T-helper 17 cell (primary cell): ENCODE measurements at regions not wholly inside any gene's neighbourhood (a gene's known extent, or its start where the extent isn't known, plus 50 kb on each side); places are given as distances from the start of the nearest gene placed in this dataset.

Experiments
- ATAC-seq: fragments of 150-1000 bp; cut with Tn5 transposase; 2 replicates; pipeline ENCODE4 v1.10.0; 2021; ENCODE audit warnings: mild to moderate bottlenecking, moderate library complexity
- DNase-seq, 3 donors: peaks; one replicate each; pipeline versions ENCODE4 v3.0.0 to v3.0.0-alpha.2; 2020 to 2021
- H3K9me3 ChIP-seq: one replicate; pipeline ENCODE4 v1.7.0; 2013; ENCODE audit warnings: low read length, mild to moderate bottlenecking; ENCODE audit not compliant: control insufficient read depth, poor library complexity, severe bottlenecking
- H3K27ac Mint-ChIP-seq: one replicate; pipeline ENCODE4 v1.8.0; 2022; ENCODE audit warnings: mild to moderate bottlenecking, moderate library complexity, mixed read lengths
- H3K27me3 Mint-ChIP-seq: one replicate; pipeline ENCODE4 v1.8.0; 2022; ENCODE audit warnings: mixed read lengths
- H3K36me3 Mint-ChIP-seq: one replicate; pipeline ENCODE4 v1.8.0; 2022; ENCODE audit warnings: low read depth, mixed read lengths
- H3K4me1 Mint-ChIP-seq: one replicate; pipeline ENCODE4 v1.8.0; 2022; ENCODE audit warnings: mild to moderate bottlenecking, mixed read lengths
- H3K4me3 Mint-ChIP-seq: one replicate; pipeline ENCODE4 v1.8.0; 2022; ENCODE audit warnings: mild to moderate bottlenecking, moderate library complexity, mixed read lengths

DNA sequence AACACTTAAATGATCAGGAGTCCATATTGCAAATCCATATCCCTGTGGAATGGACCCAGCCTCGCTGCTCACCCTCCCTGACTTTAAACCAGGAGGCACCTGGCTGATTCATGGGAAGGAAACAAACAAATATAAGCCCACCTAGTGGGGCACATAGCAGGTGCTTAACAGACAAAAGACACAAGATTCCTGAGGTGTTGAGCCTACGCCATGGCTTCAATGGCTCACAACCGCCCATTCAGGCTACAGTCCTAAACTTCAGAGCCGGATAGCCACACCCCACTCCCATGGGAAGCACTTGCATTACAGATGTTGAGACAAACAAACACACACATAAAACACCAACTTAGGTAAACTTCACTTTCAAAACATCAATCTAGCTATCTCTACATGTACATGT, 359.9 kb downstream of the ICE1 start:
- Mint-ChIP-seq H3K27ac (no peak overlapping the region), H3K36me3 (no peaks in the 10 kb centered on the region), H3K4me3 (no peak overlapping the region), H3K27me3 (no peaks in the 10 kb centered on the region), H3K4me1 (peaks cover 2% of the 10 kb centered on the region)
- no peak for DNase-seq
- ATAC-seq, result no peak
- H3K9me3 ChIP-seq, result peaks cover 3% of the 10 kb centered on the region

DNA sequence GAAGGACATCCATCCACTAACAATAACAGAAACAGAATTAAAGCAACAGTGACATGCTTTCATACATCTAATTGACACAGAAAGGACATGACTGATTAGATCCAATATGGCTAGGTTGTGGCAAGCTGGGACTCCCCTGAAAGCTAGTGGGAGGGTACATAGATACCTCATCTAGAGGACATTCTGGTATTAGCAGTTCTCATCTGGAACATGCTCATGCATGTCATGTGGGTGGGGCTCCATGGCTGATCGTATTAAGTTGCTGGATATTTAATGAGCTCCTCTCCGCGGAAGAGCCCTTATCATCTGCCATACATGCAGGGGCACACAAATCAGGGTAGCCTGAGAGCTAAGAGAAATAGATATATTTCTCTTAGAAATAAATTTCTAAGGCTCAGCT, 358.9 kb downstream of the ICE1 start:
- H3K4me3 Mint-ChIP-seq, result no peak overlapping the region
- ATAC-seq (no peak), DNase-seq (no peak)
- no peaks in the 10 kb centered on the region for H3K9me3 ChIP-seq
- no peaks in the 10 kb centered on the region for H3K36me3 Mint-ChIP-seq
- H3K27ac Mint-ChIP-seq, result no peak overlapping the region
- peaks cover 2% of the 10 kb centered on the region for H3K4me1 Mint-ChIP-seq
- no peaks in the 10 kb centered on the region for H3K27me3 Mint-ChIP-seq

DNA sequence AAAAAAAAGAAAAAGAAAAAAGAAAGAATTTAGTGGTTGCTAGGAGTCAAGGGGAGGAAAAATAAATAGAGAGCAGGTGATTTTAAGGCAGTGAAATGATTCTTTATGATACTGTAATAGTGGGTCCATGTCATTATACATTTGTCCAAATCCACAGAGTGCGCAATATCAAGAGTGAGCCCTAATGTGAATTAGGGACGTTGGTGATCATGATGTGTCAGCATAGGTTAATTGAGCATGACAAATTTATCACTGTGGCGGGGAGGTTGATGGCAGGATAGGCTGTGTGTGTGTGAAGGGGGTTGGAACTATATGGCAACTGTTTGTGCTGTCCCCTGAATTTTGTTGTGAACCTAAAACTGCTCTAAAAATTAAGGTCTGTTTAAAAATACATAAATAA, 357.8 kb downstream of the ICE1 start:
- no peak overlapping the region for H3K4me3 Mint-ChIP-seq
- no peaks in the 10 kb centered on the region for H3K9me3 ChIP-seq
- H3K27me3 Mint-ChIP-seq, result no peaks in the 10 kb centered on the region
- no peaks in the 10 kb centered on the region for H3K36me3 Mint-ChIP-seq
- peaks cover 2% of the 10 kb centered on the region for H3K4me1 Mint-ChIP-seq
- no peak for DNase-seq
- no peak overlapping the region for H3K27ac Mint-ChIP-seq
- ATAC-seq, result no peak

DNA sequence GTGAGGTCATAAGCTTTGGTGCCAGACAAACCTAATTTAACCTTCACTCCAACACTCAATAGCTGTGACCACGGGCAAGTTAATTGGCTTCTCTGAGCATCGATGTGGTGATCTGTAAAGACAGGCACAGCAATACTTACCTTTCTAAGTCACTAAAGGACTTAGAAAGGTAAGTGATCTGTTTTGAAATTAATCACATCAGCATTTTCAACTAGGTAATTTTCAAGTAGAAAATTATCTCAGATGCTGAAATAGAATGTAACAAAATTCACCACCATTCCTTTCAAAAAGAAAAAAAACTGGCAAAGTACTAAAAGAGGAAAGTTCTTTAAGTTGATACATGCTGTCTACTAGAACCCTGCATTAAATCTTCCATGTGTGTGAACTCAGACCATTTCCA, 354.5 kb downstream of the ICE1 start:
- ATAC-seq, result no peak
- Mint-ChIP-seq H3K36me3 (no peaks in the 10 kb centered on the region), H3K27me3 (no peaks in the 10 kb centered on the region), H3K4me3 (no peak overlapping the region), H3K27ac (no peak overlapping the region), H3K4me1 (no peaks in the 10 kb centered on the region)
- DNase-seq, result no peak
- H3K9me3 ChIP-seq, result no peaks in the 10 kb centered on the region

DNA sequence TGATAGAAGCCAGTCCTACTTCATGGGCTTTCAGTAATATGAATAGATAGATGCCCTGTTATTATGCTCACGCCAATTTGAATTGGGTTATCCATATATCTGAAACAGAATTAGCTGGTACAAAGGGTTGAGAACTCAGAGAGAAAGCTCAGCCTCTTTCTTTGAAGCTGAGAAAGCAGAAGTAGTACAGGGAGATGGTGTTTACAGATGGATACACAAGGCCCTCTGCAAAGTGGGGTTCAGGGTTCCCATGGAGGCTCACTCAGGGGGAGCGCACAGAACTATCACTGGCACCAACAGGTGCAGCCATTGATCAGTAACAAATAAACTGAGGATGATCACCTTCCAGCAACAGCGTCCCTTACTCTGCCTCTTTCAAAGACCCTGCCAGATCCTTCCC, 349.7 kb downstream of the ICE1 start:
- Mint-ChIP-seq H3K27me3 (no peaks in the 10 kb centered on the region), H3K4me1 (no peaks in the 10 kb centered on the region), H3K4me3 (no peak overlapping the region), H3K27ac (no peak overlapping the region), H3K36me3 (no peaks in the 10 kb centered on the region)
- no peaks in the 10 kb centered on the region for H3K9me3 ChIP-seq
- no peak for DNase-seq
- ATAC-seq, result no peak

DNA sequence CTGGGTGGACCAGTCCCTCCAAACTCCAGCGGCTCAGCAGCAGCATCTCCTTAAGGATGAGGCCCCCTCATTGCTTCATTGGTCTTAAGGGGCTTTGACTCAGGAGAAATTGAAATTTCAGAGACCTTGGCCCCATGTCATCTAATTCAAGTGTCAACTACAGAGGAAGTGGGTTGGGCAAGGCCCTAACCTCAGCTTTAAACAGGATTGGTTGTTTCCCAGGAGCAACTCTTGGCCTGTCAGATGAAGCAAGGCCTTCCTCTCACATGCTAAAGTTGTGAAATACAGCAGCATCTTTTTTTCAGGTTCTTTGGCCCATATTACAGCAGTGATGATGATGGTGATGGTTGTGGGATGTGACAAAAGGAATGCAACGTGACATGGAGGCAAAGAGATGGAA, 348.3 kb downstream of the ICE1 start:
- H3K27me3 Mint-ChIP-seq, result no peaks in the 10 kb centered on the region
- no peak overlapping the region for H3K27ac Mint-ChIP-seq

DNA sequence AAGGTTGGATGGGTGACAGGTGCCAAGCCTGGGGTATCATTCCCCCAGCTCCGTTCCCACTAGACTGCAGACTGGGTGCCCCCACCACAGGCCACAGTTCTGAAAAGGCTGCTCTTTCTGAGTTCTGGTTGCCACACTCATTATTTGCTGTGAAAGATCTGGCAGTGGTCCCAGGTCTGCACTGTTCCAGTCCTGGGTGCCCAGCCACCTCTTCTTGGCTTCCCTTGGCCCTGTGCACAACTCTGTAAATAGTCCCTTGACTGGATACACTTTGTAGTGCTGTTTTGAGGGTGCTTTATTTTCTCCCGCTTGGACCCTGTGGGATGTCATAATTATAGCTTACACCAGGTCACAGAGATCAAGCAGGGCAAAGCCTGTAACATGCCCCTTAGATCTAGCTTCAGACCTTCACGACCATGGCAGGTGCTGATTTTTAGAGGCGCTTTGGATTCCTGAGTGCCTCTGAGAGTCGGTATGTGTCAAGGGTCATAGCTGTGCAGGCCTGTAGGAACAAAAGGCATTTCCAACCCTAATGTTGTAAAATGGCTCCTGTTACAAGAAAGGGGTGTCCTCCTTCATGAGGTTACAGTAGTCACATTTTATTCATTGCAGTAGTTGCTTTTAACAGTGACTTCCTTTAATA, 344.9 kb downstream of the ICE1 start:
- Mint-ChIP-seq H3K4me1 (no peaks in the 10 kb centered on the region), H3K36me3 (no peaks in the 10 kb centered on the region), H3K27ac (no peak overlapping the region), H3K27me3 (peaks cover 11% of the 10 kb centered on the region), H3K4me3 (no peak overlapping the region)
- no peak for ATAC-seq
- no peaks in the 10 kb centered on the region for H3K9me3 ChIP-seq
- no peak for DNase-seq

More for the DNA sequence above, 348.3 kb downstream of the ICE1 start:
- DNase-seq (no peak), ATAC-seq (no peak)
- H3K36me3 Mint-ChIP-seq, result no peaks in the 10 kb centered on the region
- no peak overlapping the region for H3K4me3 Mint-ChIP-seq
- no peaks in the 10 kb centered on the region for H3K9me3 ChIP-seq
- no peaks in the 10 kb centered on the region for H3K4me1 Mint-ChIP-seq

DNA sequence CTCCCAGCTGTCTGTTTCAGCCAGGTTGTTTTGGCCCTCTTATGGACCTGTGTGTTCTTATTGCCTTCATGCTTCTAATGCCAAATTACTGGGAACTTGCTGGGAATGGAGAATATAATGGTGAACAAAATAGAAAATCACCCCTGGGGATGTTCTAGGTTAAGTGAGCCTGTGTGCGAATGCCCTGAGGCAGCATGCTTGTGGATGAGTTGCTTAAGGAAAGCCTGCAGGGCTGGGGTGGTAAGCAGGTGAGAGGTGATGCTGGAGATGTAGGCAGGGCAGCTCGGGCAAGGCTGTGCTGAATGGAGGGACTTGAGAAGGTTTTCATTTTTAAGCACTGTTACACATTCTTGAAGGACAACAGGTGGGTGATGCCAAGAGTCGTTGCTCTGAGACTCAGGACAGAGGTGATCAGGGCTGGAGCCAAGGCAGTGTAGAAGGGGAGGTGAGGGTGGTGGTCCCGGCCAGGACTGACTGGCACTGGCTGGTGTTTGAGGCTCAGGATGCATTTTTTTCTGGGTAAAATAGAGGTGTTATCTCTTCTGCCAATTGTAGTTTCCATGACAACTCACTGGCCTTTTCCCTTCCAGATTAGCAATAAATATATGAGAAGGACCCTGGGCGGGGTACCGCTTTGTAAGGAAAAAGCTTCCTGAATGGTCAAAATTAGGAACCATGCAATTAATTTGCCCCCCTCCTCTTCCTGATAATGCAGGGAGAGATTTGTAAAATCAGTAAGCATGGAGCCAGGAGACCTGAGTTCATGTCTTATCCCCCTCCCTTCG, 342.8 kb downstream of the ICE1 start:
- Mint-ChIP-seq H3K4me3 (no peak overlapping the region), H3K27me3 (peaks cover 22% of the 10 kb centered on the region), H3K36me3 (no peaks in the 10 kb centered on the region), H3K4me1 (no peaks in the 10 kb centered on the region), H3K27ac (no peak overlapping the region)
- ATAC-seq (no peak), DNase-seq (no peak)
- H3K9me3 ChIP-seq, result no peaks in the 10 kb centered on the region

DNA sequence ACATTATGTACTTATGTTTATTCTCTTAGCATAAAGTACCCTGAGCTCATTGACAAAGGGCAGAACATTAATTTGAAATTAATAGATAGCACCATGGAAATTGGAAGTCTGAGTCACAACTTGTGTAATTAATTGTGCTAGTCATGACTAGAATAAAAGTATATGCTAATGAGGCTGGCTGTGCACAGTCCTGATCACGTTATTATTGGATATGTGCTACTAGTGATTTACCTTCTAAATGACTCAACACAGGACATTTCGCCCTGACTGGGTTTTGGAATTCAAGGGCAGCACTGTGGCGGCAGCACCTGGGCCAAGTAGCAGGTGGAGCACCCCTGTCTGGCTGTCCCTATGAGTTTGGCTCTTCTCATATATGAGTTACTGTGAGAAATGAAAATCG, 341.8 kb downstream of the ICE1 start:
- DNase-seq (no peak), ATAC-seq (no peak)
- H3K4me3 Mint-ChIP-seq, result no peak overlapping the region
- H3K27me3 Mint-ChIP-seq, result peaks cover 22% of the 10 kb centered on the region
- H3K27ac Mint-ChIP-seq, result no peak overlapping the region
- H3K36me3 Mint-ChIP-seq, result no peaks in the 10 kb centered on the region
- H3K4me1 Mint-ChIP-seq, result no peaks in the 10 kb centered on the region
- no peaks in the 10 kb centered on the region for H3K9me3 ChIP-seq

DNA sequence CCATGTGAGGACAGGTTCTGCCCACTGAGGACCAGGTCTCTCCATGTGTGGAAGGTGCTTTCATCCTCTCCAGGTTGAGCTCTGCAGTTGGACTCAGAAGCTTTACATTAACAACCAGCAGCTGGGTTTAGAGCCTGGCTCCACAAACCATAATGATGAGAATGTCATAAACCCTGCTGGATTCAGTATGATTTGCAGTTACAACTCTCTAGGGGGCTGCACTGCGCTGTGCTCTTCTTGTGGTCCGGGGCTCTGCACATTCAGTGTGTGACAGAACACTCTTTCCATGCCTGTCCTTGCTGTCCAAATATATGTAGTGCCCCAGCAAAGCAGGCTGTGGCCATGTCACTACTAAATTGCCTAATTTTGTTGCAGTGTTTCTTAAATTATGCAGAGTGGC, 334.3 kb downstream of the ICE1 start:
- DNase-seq (no peak), ATAC-seq (no peak)
- Mint-ChIP-seq H3K36me3 (no peaks in the 10 kb centered on the region), H3K27ac (no peak overlapping the region), H3K27me3 (peaks cover 6% of the 10 kb centered on the region), H3K4me3 (no peak overlapping the region), H3K4me1 (no peaks in the 10 kb centered on the region)
- H3K9me3 ChIP-seq, result no peaks in the 10 kb centered on the region

DNA sequence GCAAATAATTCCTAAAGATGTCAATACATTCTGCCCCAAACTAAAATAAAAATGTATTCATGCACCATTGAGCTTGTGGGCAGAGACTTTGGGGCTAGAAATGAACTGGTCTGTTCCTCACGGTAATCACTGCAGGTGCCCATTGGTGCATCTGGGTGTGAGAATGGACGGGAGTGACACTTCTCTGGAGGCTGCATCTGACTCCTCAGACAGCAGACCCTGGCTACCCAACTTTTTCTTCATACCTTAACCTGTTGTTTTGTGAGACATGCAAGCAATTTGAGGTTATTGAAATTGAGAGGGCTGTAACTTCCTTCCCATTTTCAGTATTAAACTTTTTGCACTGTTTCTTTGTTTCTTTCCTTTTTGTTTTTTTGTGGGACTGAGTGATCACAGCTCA, 333.4 kb downstream of the ICE1 start:
- H3K27me3 Mint-ChIP-seq, result peaks cover under 1% of the 10 kb centered on the region
- no peaks in the 10 kb centered on the region for H3K36me3 Mint-ChIP-seq
- H3K4me3 Mint-ChIP-seq, result no peak overlapping the region
- ATAC-seq (no peak), DNase-seq (no peak)
- no peak overlapping the region for H3K27ac Mint-ChIP-seq
- H3K9me3 ChIP-seq, result no peaks in the 10 kb centered on the region
- no peaks in the 10 kb centered on the region for H3K4me1 Mint-ChIP-seq

DNA sequence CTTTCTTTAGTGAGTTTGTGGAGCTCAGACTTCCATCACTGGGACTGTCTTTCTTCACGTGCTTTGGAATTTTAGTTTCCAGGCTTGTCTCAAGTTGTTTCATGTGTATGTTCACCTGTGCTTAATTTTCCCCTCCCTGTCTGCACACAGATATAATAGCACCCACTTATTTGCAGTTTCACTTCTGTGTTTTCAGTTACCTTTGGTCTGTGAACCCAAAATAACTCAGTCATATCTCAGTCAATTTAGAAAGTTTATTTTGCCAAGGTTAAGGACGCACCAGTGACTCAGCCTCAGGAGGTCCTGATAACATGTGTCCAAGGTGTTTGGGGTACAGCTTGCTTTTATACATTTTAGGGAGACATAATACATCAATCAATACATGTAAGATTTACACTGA, 330.4 kb downstream of the ICE1 start:
- H3K36me3 Mint-ChIP-seq, result no peaks in the 10 kb centered on the region
- no peak overlapping the region for H3K4me3 Mint-ChIP-seq
- no peaks in the 10 kb centered on the region for H3K27me3 Mint-ChIP-seq
- H3K27ac Mint-ChIP-seq, result no peak overlapping the region
- no peak for DNase-seq
- H3K9me3 ChIP-seq, result no peaks in the 10 kb centered on the region
- H3K4me1 Mint-ChIP-seq, result no peaks in the 10 kb centered on the region
- ATAC-seq, result no peak

DNA sequence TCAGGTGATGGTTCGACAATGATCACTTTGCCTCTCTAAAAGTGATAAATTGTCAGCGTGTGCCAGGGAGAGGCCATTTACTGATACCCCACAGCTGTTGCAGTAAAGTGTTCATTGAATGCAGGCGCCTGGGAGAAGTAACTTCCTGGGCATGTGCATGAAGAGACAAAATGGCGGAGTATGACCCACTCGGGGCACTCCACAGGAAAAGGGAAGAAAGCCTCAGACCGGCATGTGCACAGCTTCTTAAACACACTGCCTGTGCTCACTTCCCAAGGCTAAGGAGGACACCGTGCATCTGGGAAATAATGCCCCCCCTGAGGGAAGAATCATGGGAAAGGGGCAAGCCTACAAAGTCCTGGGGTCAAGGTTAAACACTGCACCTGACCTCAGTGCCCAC, 329.5 kb downstream of the ICE1 start:
- DNase-seq, result no peak
- Mint-ChIP-seq H3K4me1 (no peaks in the 10 kb centered on the region), H3K27ac (no peak overlapping the region), H3K4me3 (no peak overlapping the region), H3K36me3 (no peaks in the 10 kb centered on the region), H3K27me3 (no peaks in the 10 kb centered on the region)
- no peak for ATAC-seq
- no peaks in the 10 kb centered on the region for H3K9me3 ChIP-seq

DNA sequence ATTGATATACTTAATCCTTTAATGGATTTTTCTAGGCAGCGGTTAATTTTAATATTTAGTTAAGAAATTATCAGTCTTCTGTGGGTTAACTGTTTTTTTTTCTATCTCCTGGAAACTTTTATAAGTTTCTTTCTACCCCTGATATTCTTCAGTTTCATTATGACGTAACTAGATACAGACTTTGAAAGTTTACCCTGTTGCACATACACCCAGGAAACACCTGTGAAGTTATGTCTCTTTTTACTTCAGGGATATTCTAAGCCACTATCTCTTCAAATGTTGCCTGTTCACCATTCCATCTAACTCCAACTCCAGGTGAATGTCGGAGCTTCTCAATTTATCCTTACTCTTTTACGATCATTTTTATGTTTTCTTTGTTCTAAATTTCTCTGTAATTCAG, 329.0 kb downstream of the ICE1 start:
- no peaks in the 10 kb centered on the region for H3K36me3 Mint-ChIP-seq
- no peak overlapping the region for H3K4me3 Mint-ChIP-seq
- no peak for ATAC-seq
- H3K4me1 Mint-ChIP-seq, result no peaks in the 10 kb centered on the region
- H3K27me3 Mint-ChIP-seq, result no peaks in the 10 kb centered on the region
- no peak overlapping the region for H3K27ac Mint-ChIP-seq
- no peak for DNase-seq
- no peaks in the 10 kb centered on the region for H3K9me3 ChIP-seq
